ENCODE measurements at regions not wholly inside any gene's neighbourhood (a gene's known extent, or its start where the extent isn't known, plus 50 kb on each side); places are given as distances from the start of the nearest gene placed in this dataset.

DNA sequence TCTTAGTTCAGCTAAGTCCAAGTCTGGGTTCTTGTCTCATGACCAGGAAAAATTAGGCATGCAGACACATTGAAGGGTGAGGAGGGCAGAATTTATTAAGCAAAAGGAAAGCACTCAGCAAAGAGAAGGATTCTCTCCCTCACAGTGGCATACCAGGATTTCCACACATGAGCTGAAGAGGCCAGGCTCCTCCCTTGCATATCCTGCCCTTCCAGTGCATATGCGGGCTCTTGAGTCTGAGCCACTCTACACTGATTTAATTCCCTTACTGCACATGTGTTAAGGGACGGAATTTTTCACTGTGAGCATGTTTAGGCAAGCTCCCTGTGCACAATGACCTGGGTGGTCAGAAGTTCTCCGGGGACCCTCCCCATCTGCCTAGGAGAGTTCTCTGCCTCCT is 652.7 kb upstream of the POM121L12 start:
- CTCF ChIA-PET, result interaction anchor here (1.7 kb wide), 1 partner anchor 9 kb away, joined by 3 read pairs; no protein-coding TSS in a partner anchor
- POLR2A ChIA-PET, result no interaction called here
- no peak for DNase-seq (ENCODE audit: extremely low spot score)
- TF ChIP-seq, protein P1, sequence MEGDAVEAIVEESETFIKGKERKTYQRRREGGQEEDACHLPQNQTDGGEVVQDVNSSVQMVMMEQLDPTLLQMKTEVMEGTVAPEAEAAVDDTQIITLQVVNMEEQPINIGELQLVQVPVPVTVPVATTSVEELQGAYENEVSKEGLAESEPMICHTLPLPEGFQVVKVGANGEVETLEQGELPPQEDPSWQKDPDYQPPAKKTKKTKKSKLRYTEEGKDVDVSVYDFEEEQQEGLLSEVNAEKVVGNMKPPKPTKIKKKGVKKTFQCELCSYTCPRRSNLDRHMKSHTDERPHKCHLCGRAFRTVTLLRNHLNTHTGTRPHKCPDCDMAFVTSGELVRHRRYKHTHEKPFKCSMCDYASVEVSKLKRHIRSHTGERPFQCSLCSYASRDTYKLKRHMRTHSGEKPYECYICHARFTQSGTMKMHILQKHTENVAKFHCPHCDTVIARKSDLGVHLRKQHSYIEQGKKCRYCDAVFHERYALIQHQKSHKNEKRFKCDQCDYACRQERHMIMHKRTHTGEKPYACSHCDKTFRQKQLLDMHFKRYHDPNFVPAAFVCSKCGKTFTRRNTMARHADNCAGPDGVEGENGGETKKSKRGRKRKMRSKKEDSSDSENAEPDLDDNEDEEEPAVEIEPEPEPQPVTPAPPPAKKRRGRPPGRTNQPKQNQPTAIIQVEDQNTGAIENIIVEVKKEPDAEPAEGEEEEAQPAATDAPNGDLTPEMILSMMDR (IDR thresholded peaks at IDR 0.05; ENCODE audit: control extremely low read depth, extremely low read depth, low read depth, missing control alignments), result no peak

DNA sequence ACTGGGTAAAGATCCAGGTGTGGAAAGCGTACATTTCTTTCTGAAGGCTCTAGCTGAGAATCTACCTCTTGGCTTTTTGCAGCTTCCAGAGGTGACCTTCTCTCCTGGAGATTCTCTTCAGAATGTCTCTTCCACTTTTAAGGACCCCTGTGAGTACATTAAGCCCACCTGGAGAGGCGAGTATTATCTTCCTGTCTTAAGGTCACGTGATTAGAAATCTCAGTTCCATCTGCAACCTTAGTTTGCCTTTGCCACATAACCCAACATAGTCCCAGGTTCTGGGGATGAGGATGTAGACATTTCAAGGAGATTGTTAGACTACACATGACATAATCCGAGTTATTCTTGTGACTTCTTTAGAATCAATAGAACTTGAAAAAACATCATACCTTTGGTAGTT is 665.5 kb upstream of the POM121L12 start:
- ChIA-PET CTCF (no interaction called here), POLR2A (no interaction called here)
- DNase-seq (ENCODE audit: extremely low spot score), result no peak
- TF ChIP-seq, protein P1 (IDR thresholded peaks at IDR 0.05; ENCODE audit: control extremely low read depth, extremely low read depth, low read depth, missing control alignments), result no peak

DNA sequence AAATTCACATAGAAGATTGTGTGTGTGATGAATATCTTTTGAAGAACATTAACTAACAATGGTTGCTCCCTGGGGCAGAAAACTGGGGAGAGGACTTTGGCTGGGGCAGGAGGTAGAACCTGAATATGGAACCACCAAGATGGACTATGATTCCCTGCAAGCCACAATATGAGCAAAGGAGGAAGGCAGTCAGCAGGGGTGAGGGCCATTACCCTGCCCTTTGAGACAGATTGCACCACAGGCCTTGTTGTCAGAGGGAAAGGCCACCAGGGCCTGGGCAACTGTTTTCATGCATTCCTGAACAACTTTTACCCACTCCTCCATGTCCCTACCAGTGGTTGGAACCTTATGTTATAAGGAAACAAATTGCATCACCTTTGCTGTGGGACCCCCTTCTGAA is 670.1 kb upstream of the POM121L12 start:
- no peak for DNase-seq (ENCODE audit: extremely low spot score)
- TF ChIP-seq, protein P1 (IDR thresholded peaks at IDR 0.05; ENCODE audit: control extremely low read depth, extremely low read depth, low read depth, missing control alignments), result no peak
- CTCF ChIA-PET, result no interaction called here
- POLR2A ChIA-PET, result no interaction called here

DNA sequence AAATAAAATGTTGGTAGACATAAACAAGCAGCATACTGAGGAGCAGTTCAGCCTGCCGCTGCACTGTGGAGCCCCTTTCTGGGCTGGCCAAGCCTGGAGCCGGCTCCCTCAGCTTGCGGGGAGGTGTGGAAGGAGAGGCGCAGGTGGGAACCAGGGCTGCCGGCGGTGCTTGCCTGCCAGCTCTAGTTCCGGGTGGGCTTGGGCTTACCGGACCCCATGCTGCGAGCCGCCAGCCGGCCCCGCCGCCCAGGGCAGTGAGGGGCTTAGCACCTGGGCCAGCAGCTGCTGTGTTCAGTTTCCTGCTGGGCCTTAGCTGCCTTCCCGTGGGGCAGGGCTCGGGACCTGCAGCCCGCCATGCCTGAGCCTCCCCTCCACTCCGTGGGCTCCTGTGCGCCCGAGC is 672.9 kb upstream of the POM121L12 start:
- ChIA-PET CTCF (interaction anchor here (1.4 kb wide), 1 partner anchor 11 kb away, joined by 4 read pairs; no protein-coding TSS in a partner anchor), POLR2A (no interaction called here)
- DNase-seq (ENCODE audit: extremely low spot score), result no peak
- TF ChIP-seq, protein P1 (IDR thresholded peaks at IDR 0.05; ENCODE audit: control extremely low read depth, extremely low read depth, low read depth, missing control alignments), result no peak

DNA sequence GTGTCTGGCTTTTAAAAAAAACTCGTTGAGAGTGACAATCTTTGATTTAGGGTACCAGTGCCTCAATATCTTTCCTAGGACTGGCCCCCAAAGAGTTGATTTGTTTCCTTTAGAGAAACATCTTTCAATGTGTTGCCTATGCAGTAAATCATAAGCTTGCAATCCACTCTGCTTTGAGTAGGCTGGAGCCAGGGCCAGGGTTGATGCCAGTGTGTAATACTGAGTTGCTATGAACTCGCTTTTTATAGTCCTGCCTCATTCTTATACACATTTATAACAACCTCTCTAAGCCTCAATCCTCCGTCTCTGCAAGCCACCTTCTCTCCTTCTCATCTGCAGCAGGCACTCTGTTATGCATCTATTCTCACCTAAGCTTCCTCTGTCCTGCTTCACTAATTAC is 674.9 kb upstream of the POM121L12 start:
- ChIA-PET CTCF (no interaction called here), POLR2A (no interaction called here)
- no peak for DNase-seq (ENCODE audit: extremely low spot score)
- TF ChIP-seq, protein P1 (IDR thresholded peaks at IDR 0.05; ENCODE audit: control extremely low read depth, extremely low read depth, low read depth, missing control alignments), result no peak

DNA sequence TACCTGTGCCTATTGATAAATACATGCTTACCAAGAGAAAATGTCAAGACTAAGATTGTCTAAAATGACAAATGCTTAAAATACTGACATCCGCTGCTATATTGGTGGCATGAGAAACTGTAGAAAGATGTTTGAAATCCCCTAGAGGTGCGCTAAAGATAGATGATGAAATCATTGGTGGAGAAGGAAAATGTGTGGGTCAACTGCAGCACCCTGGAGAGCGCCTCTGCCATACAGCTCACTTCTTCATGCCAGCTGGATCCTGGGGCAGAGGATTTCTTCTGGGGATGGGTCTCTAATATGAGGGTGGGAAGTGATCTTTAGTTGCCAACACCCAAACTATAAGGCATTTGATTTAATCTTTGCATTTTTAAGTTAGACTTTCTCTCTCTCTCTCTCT is 680.4 kb upstream of the POM121L12 start:
- TF ChIP-seq, protein P1 (IDR thresholded peaks at IDR 0.05; ENCODE audit: control extremely low read depth, extremely low read depth, low read depth, missing control alignments), result no peak
- no peak for DNase-seq (ENCODE audit: extremely low spot score)
- POLR2A ChIA-PET, result no interaction called here
- CTCF ChIA-PET, result no interaction called here
